Right lobe of liver (tissue), 6 donors: ENCODE measurements at regions not wholly inside any gene's neighbourhood (a gene's known extent, or its start where the extent isn't known, plus 50 kb on each side); places are given as distances from the start of the nearest gene placed in this dataset.

Experiments
- ATAC-seq, 4 donors: fragments of 200-7000 bp; cut with Tn5 transposase; one replicate each; pipeline ENCODE4 v1.9.1; 2020; ENCODE audit warnings: mild to moderate bottlenecking in 4 of 4, moderate library complexity in 4 of 4
- DNase-seq, 3 donors: peaks; one replicate each; pipeline ENCODE4 v3.0.0-alpha.2; 2020
- H3K27ac ChIP-seq, 3 donors: fragments of 200-600 bp; one replicate each; pipeline ENCODE4 v1.8.0; 2022
- H3K27me3 ChIP-seq, 2 donors: fragments of 200-600 bp; one replicate each; pipeline ENCODE4 v1.8.0; 2022
- H3K36me3 ChIP-seq, 4 donors: fragments of 200-600 bp; sonication (generic) in 1 of 4; one replicate each; pipeline versions ENCODE4 v1.5.1 to v1.8.0; 2017 to 2022; ENCODE audit warnings: control low read depth in 1 of 4
- H3K4me1 ChIP-seq, 4 donors: fragments of 200-600 bp; sonication (generic) in 1 of 4; one replicate each; pipeline versions ENCODE4 v1.5.1 to v1.8.0; 2017 to 2022; ENCODE audit warnings: control low read depth in 1 of 4
- H3K4me3 ChIP-seq, 3 donors: fragments of 200-600 bp; one replicate each; pipeline ENCODE4 v1.8.0; 2022
- H3K9me3 ChIP-seq, 4 donors: fragments of 200-600 bp; sonication (generic) in 1 of 4; one replicate each; pipeline versions ENCODE4 v1.5.1 to v1.8.0; 2017 to 2022; ENCODE audit warnings: control low read depth in 1 of 4
- CTCF ChIP-seq, 4 donors: fragments of 200-600 bp in 3 of 4; fragments of 450-650 bp in 1 of 4; IDR thresholded peaks; one replicate each; pipeline versions ENCODE4 v1.5.1 to v1.8.0; 2016 to 2022; ENCODE audit warnings: antibody characterized with exemption in 4 of 4, mild to moderate bottlenecking in 2 of 4
- POLR2A ChIP-seq: fragments of 450-650 bp; IDR thresholded peaks from one replicate; pipeline ENCODE4 v1.6.1; 2017; ENCODE audit warnings: antibody characterized with exemption, mild to moderate bottlenecking
- WGBS: methylation state at CpG from one replicate; pipeline ENCODE4 v1.1.6; 2018; ENCODE audit warnings: low coverage, low lambda C conversion rate; ENCODE audit not compliant: insufficient coverage; ENCODE audit errors: missing lambda C conversion rate; 5-methylcytosine and 5-hydroxymethylcytosine counted together
- intact Hi-C, 2 donors: fragments of 100-400 bp; cut with DNase I; formaldehyde crosslinking; loops; one replicate each; pipeline versions ENCODE4 v1.11.2 to v1.14.1; 2022
- small RNA-seq, 2 experiments: library from RNA; depleted of rRNA; stranded (forward); fragments of <200 nt; gene quantifications; one replicate each; pipeline ENCODE3, GENCODE V24; 2016
- donor health status: DM: no; HTN: yes; CAD: no.
- donor health status: DM: no; HTN: no; CAD: no.
- donor health status: DM: no; HTN: no; CAD: no.
- donor health status: DM: no; HTN: yes; CAD: no.
- donor health status: DM: no; HTN: yes; CAD: no.

DNA sequence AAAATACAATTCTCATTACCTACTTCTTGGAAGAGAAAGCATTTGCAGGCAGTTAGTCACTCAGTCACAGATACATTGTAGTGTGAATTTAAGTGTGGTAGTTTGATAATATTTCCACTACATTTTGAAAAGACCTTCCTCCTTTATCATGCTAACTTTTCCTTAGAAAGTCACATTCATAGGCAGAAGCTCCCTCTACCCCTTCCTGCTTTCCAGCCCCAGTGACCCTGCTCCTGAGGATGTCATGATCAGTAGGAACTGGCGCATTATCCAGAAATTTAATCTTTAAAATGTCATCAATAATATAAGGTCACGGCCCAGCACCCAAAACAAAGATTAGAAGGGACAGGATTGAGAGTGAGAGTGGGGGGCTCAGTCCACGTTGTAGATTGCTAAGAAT, 707.4 kb upstream of the STXBP6 start:
- Histone ChIP-seq H3K27me3 (no peaks in the 10 kb centered on the region), H3K4me3 (no peak overlapping the region), H3K27ac (no peak overlapping the region), H3K36me3 (no peaks in the 10 kb centered on the region), H3K4me1 (no peaks in the 10 kb centered on the region), H3K9me3 (no peaks in the 10 kb centered on the region)
- DNase-seq (no peak), ATAC-seq (no peak)
- 29% methylated on average over 3 of the region's 3 CpGs for WGBS
- TF ChIP-seq POLR2A = no peak
- TF ChIP-seq CTCF (IDR thresholded peaks at IDR 0.05) = no peak
- intact Hi-C loops = no loop called here

- Histone ChIP-seq H3K27ac (no peak overlapping the region), H3K36me3 (no peaks in the 10 kb centered on the region), H3K27me3 (no peaks in the 10 kb centered on the region), H3K9me3 (no peaks in the 10 kb centered on the region), H3K4me1 (no peaks in the 10 kb centered on the region), H3K4me3 (no peak overlapping the region)
- intact Hi-C loops = no loop called here
- DNase-seq = no peak
- 59% methylated on average over 4 of the region's 4 CpGs for WGBS
- no peak for TF ChIP-seq CTCF (IDR thresholded peaks at IDR 0.05)
- TF ChIP-seq POLR2A = no peak
- no peak for ATAC-seq
Observed at GRCh38 chr14:25756876-25757275, 706.9 kb upstream of the STXBP6 start.

DNA sequence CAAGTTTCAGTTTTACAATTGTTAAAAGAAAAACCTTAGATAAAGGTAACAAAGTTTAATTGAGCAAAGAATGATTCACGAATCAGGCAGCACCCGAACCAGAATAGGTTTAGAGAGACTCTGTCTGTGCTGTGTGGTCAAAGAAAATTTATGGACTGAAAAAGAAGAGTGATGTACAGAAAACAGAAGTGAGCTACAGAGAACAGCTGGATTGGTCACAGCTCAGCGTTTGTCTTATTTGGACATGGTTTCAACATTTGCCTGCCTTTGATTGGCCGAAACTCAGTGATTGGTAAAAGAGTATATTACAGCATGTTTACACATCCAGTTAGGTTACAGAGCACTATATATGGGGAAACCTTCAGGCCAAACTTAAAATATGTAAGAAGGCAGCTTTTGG, 703.2 kb upstream of the STXBP6 start:
- WGBS = 31% methylated on average over 4 of the region's 4 CpGs
- no peaks in the 10 kb centered on the region for H3K36me3 ChIP-seq
- ATAC-seq (no peak), DNase-seq (no peak)
- no peak overlapping the region for H3K4me3 ChIP-seq
- H3K9me3 ChIP-seq = no peaks in the 10 kb centered on the region
- no peak overlapping the region for H3K27ac ChIP-seq
- H3K27me3 ChIP-seq = no peaks in the 10 kb centered on the region
- no peaks in the 10 kb centered on the region for H3K4me1 ChIP-seq
- intact Hi-C loops = no loop called here
- TF ChIP-seq CTCF (IDR thresholded peaks at IDR 0.05) (no peak), POLR2A (no peak)

DNA sequence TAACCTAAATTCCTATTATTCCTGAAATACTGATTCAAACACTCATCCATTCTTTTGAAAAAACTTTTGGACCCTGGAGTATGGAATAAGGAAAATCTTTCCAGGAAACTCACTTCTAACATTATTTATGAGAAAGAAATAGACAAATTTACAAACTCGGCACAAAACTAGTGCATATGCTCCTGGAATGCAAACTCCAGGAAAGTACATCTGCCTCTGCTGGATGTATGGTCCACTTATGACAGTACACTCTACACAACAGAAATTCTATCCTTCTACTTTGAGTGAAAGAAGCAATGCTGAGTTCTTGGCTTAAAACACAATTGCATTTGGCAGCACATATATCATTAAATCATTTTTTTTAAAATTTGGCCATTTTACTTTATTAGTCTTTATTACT, 700.5 kb upstream of the STXBP6 start:
- Histone ChIP-seq H3K27me3 (no peaks in the 10 kb centered on the region), H3K36me3 (no peaks in the 10 kb centered on the region), H3K27ac (no peak overlapping the region), H3K4me3 (no peak overlapping the region), H3K4me1 (no peaks in the 10 kb centered on the region), H3K9me3 (no peaks in the 10 kb centered on the region)
- 67% methylated on average over 1 of the region's 1 CpG for WGBS
- TF ChIP-seq CTCF (IDR thresholded peaks at IDR 0.05) (no peak), POLR2A (no peak)
- DNase-seq (no peak), ATAC-seq (no peak)
- intact Hi-C loops = no loop called here

Small RNA genes lying in the stretch of these regions (small RNA-seq; reads per million reads assigned to genes)
- 0 reads per million in 2 experiments for gene RF00440
